HG02943 (cell line): ENCODE measurements at regions not wholly inside any gene's neighbourhood (a gene's known extent, or its start where the extent isn't known, plus 50 kb on each side); places are given as distances from the start of the nearest gene placed in this dataset.

Source experiments
- ATAC-seq: cut with Tn5 transposase; IDR thresholded peaks from one replicate; pipeline ENCODE4 v1.9.1; 2021; ENCODE audit warnings: mild to moderate bottlenecking, low read depth, moderate library complexity; ENCODE audit not compliant: unreplicated experiment

DNA sequence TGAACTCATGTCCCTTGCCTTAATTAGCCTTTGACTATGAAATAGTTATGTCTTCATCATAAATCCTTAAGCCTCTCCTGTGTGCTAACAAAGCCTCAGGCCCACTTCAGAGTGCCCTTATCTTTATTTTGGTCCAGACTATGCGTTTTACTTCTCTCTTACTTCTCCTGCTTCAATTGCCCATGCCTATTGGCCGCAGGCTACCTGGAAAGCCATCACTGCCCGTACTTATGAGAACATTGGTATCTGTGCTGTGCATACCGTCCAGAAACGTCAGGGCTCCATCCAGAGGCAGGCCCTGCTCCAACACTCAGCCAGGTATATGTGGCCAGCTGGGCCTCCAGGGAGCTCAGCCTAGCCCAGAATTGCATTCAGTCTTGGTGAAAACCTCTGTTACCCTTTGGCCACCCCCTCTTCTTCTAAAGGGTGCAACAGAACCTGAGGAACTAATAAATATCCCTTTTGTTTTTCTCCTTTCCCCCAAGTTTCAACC lies 212.4 kb upstream of the MTPN start:
- ATAC-seq = no peak

DNA sequence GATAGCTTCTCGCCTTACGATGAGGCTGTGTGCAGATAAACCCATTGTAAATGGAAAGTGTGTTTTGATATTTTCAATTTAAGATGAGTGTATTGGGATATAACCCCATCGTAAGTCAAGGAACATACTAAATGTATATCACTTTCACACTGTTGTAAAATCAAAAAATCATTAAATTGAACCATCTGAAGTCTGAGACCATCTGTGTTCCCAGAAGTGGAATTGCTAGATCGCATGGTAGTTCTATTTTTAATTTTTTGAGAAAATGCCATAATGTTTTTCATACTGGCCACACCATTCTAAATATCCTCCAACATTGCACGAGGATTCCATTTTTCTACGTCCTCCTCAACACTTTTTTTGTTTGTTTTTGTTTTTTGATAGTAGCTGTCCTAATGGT lies 209.1 kb upstream of the MTPN start:
- ATAC-seq = no peak

GRCh38 chr7:136184719-136185118 lies 207.6 kb upstream of the MTPN start:
- ATAC-seq = no peak

GRCh38 chr7:136183981-136184380 lies 206.8 kb upstream of the MTPN start:
- no peak for ATAC-seq

DNA sequence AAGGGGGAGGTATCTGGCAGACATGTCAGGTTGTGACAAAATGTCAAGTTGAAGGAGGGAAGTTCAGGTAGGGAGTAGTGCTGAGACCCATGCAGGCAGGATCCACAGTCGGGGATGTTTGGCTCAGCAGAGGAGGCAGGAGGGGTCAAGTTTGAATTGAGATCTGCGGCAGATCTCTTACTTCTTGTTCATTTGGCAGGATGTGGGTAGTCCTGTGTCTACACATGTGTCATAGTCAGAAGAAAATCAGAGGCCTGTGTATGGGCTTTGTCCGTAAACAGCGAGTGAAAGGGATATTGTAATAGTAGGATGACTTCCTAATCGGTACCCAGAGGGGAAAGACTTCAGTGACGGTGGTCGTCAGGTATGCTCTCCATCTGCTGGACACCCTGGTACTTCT lies 203.8 kb upstream of the MTPN start:
- no peak for ATAC-seq

DNA sequence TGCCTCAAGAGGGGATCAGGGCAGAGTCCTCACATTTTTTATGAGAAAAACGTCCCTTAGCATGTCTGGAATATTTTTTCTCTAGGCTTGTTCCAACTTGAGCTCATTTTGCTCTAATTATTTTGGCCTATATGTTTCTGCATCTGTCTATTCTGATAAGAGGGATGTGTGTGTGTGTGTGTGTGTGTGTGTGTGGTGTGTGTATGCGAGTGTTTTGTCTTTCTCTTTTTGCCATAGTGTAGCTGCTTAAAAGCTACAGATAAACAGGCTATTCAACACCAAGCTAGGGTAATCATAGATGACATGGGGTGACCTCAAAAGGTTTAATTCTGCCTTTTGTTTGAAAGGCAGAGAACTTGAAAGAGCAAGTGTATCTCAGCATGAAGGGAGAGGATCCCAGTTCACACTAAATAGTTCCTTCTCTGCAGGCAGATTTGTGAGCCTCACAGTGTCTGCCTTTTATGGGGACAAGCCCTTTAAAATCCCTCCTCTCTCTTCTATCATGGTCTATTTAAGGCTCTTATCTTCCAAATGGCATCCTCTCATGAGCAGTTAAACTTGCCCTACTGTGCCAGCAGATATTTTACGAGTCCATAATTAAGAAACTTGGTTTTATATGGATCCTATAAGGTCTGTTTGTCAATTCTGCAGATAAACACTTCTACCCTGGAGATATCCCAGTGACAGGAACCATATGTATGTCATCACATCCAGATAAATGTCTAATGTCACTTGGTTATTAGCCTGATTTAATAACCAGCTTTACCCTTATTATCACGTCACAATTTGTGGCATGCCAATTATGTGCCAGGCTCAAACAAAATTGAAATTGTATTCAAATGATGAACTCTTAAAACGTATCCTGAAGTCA lies 202.9 kb upstream of the MTPN start:
- no peak for ATAC-seq

- no peak for ATAC-seq
Measured at GRCh38 chr7:136179154-136179553, 202.0 kb upstream of the MTPN start.

DNA sequence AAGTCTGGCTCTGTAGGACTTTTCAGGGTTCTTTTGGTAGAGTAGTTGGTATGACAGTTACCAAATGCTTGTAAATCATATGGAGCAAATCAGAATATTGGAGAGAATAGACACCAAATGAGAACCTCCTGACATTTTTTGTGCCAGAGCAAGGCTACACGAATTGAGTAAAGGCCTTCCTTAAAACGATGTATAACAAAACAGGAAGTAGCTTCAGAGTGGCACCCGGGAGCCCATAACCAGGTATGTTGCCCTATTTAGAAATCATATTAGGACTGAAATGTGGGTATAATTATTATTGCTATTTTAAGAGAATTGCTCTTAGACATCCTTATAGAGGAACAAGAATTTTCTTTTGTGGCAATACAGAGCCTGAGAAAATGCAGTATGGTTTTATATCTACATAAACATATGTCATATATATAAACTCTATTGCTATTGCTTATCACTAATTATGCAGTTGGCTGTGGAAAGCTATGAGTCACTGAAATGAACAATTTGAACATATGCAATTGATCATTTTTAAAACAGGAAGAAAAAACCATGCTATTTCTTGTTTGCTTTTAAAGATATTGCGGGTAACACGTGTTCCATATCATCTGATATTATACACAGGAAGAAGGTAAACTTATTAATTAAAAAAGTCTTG lies 197.4 kb upstream of the MTPN start:
- ATAC-seq = no peak

DNA sequence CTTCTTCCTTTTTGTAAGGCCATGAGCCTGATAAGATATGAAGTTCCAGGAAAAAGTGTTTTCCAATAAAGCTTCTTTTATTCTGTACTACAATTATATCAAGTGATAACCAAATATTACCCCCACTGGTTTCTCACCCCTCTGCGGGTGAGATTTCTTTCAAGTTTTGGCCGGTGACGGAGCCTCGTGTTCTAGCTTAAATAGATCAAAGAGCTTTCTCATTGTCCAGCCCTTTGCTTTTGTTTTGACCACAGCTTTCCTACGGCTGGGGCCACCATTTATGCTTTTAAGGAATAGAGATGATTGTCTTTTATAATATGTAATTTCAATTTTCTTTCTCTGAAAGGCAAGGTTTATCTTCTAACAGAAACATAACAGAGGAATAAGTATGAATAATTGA lies 196.7 kb upstream of the MTPN start:
- no peak for ATAC-seq

DNA sequence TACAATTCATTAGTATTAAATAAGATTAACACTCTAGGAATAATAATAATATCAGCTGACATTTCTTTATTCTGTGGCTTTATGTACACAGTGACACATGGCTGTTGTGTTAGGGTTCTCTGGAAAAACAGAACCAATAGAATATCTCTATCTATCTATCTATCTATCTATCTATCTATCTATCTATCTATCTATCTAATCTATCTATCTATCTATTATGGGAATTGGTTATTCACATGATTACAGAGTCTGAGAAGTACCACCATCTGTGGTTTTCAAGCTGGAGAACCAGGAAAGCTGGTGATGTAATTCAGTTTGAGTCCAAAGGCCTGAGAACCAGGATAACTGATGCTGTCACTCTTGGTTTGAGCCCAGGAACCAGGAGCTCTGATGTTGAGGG lies 194.1 kb upstream of the MTPN start:
- no peak for ATAC-seq

DNA sequence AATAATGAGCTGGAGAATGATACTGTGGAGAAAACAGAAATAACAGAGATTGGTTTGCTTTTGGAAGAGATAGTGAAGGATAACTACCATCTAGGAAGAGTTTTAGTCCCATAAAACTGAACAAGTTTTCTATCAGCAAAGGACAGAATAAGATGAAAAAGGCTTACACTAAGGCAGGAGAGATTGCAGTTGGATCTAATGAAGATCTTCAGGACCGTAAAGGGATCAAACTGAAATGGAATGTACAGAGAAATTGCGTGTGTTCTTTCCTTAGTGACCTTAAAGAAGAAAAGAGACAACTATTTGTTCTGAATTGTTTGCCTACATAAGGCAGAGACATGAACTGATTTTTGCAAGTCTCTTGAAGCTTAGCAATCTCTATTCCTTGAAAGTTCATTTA lies 191.7 kb upstream of the MTPN start:
- ATAC-seq = no peak

GRCh38 chr7:136167991-136168390 lies 190.8 kb upstream of the MTPN start:
- no peak for ATAC-seq

DNA sequence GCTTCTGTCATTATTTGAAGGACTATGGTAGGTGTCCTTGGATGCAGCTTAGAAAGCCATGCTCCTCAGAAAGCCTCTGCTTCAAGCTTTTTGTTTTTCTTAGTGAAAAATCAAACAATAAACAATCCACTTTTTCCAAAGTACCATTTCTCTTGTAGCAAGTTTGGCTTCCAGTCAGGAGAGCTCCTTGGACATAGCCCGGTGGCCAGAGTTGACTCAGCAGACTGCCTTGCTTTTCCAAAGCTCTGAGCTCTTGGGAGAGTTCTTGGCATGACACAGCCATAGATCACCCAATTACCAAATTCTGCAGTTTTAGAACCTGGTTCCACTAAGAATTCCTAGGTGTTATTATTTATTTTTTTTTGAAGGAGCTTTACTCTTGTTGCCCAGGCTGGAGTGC lies 189.4 kb upstream of the MTPN start:
- no peak for ATAC-seq

DNA sequence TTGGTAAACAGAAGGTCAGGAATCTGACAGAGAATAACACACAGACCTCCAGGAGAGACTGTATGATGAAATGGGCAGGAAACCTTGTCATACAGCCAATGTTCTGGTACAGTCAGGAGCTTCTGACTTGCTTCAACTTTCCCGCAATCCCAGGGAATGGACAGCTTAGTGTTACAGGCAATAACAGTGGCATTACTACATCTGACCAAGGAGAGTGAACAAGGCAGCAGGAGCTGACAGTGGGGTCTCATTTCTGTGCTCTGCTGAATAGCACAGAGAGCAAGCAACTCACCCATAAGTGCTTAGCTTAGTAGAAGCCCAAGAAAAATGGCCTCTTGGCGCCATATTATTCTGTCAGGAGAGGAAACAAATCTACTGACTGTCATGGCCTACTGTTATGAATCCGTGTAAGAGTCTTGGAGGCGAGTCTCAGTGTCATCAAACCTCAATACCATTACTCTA lies 186.2 kb upstream of the MTPN start:
- ATAC-seq = no peak

DNA sequence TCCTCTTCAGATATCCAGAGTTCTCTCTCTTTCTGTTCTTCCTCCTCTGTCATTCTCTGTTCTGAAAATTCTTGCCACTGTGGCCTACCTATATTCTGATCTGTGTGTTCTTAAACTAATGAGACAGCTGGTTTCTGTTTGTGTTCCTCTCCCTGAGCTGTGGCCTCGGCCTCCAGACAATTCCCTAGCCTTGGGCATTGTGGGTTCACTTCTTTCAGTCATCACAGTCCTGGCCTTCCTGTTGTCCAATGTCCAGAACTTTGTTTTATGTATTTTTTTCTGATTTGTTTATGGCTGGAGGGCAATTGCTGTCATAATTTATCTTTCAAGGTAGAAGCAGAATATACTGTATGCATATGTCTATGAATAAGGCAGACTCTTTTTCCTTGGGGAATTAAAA lies 173.2 kb upstream of the MTPN start:
- ATAC-seq = no peak

DNA sequence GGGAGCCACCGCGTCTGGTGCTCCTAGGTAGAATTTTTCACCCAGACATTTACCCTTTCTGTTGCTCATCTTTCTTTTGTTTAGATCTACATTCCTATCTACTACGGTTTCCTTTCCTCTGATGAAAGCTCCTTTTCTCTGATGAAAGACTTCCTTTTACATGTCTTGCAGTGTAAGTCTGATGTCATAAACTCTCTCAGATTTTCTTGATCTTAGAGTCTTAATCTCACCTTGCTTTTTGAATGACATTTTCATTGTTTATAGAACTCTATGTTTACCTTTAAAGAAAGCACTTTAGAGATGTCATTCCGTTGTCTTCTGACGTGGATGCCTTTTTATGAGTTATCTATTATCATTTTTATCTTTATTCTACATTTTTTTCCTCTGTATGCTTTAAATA lies 171.8 kb upstream of the MTPN start:
- no peak for ATAC-seq

DNA sequence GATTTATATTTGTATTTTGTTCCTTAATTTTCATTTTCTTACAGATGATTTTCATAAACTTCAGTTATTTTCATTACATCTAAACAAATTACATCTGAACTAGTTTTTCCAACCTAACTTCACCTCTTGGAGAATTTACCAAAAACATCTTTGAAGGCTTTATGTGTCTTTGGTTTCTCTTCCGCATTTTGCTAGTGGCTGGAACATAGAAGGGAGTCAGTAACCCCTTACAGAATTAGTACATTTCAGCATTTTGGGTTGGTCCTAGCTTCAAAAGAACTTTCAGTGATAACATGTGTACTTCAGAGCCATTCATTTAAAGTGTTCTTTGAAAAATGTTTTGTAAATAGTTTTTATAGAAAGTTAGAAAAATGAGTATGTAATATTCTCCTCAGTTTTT lies 169.8 kb upstream of the MTPN start:
- ATAC-seq = no peak

DNA sequence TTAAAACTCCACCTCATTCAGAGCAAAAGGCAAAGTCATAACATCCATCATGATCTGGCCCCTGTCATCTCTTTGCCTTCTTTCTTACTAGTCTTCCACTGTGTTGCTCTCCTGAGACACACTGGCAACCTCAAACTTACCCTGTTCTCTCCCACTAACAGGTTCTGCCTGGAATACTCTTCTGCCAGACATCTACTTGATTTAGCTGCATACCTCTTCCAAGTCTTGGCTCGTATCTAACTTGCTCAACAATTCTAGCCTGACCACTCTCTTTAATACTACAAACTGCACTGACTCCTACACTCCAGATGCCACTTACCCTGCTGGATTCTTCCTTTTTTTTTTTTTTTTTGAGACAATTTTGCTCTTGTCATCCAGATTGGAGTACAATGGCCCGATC lies 167.0 kb upstream of the MTPN start:
- ATAC-seq = no peak

DNA sequence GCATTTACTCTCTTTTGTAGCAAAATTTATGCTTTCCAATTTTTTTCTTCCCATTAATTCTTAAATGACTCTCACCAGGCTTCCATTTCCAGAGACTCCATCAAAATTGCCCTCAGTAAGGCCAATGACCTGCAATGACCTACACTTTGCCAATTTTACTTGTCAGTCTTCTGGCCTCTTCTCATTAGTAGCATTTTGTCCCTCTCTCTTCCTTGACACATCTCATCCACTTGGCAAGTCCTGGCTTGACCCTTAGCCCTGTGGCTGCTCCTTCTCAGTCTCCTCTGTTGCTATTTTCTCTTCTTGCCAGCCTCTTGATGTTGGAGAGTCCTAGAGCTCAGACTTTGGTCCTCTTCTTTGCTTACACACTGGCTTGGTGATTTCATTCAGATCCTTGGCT lies 166.1 kb upstream of the MTPN start:
- ATAC-seq = no peak

DNA sequence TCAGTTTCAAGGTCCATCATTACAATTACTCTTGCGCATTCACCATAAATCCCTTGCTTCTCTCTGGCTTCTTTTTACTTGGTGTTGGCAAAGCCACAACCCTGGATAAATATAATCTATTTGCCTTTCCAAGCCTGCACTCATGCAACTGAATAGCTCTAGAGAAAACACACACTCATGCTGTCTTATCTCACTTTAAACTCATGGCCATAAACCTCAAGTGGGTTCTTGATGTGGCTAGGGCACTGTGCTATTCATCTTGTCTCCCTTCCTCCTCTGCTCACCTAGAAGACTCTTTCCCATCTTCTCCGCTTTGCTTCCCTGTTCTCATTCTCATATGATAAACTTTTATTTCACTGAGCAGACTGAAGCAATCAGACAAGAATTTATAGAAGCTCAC lies 165.4 kb upstream of the MTPN start:
- no peak for ATAC-seq

- ATAC-seq = no peak
Measured at GRCh38 chr7:136140469-136140868, 163.3 kb upstream of the MTPN start.

DNA sequence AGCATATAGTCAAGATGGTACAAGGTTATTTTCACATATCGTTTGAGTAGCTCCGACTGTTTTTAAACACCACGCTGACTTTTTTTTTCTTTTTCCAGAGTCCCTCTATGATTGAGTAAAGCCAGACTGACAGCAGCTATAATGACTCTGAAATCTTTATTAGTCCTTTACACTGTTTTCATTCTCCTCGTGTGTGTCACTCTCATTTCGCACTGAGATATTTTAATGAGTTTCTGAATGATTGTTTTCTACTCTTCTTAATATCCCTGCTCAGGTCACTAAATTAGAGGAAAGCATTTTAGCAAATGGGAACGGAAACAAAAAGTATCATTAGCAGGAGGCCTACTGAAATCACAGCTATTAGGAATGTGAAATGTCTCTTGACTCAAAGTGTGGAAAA lies 162.3 kb upstream of the MTPN start:
- no peak for ATAC-seq
